ENCODE measurements at regions not wholly inside any gene's neighbourhood (a gene's known extent, or its start where the extent isn't known, plus 50 kb on each side); places are given as distances from the start of the nearest gene placed in this dataset.

GRCh38 chr5:2369178-2369577, 382.3 kb downstream of the IRX2 start:
- Histone ChIP-seq H3K79me2 (replicated peaks; ENCODE audit: insufficient read depth, low read length) (no peaks in the 10 kb centered on the region), H2AFZ (ENCODE audit: low read depth, low read length) (no peak overlapping the region), H3K27ac (ENCODE audit: low read length) (no peak overlapping the region), H3K27me3 (ENCODE audit: insufficient read depth, low read depth, low read length) (no peaks in the 10 kb centered on the region), H3K9me3 (ENCODE audit: low read length) (no peaks in the 10 kb centered on the region), H3K9ac (ENCODE audit: low read length) (no peak overlapping the region), H3K4me2 (ENCODE audit: low read length) (no peak overlapping the region), H3K9me2 (ENCODE audit: insufficient read depth, low read length) (no peaks in the 10 kb centered on the region), H3K4me3 (ENCODE audit: low read length) (no peak overlapping the region), H3F3A (ENCODE audit: insufficient read depth, low read length, poor library complexity, severe bottlenecking) (no peaks in the 10 kb centered on the region), H4K20me1 (ENCODE audit: insufficient read depth) (no peaks in the 10 kb centered on the region), H3K36me3 (ENCODE audit: insufficient read depth, low read length) (no peaks in the 10 kb centered on the region)
- TF ChIP-seq RAD21 (conservative IDR thresholded peaks at IDR 0.05) (no peak), MXI1 (conservative IDR thresholded peaks at IDR 0.05; ENCODE audit: poor library complexity, severe bottlenecking) (no peak), EZH2 (IDR thresholded peaks at IDR 0.05; ENCODE audit: borderline replicate concordance, insufficient read depth, low read length, poor library complexity, severe bottlenecking) (no peak), SMC3 (conservative IDR thresholded peaks at IDR 0.05; ENCODE audit: poor library complexity) (no peak), POLR2AphosphoS5 (IDR thresholded peaks at IDR 0.05) (no peak), REST (IDR thresholded peaks at IDR 0.05; ENCODE audit: borderline replicate concordance) (no peak), CTCF (IDR thresholded peaks at IDR 0.05; ENCODE audit: poor library complexity, severe bottlenecking) (no peak), TAF1 (IDR thresholded peaks at IDR 0.05; ENCODE audit: low read depth) (no peak), EP300 (conservative IDR thresholded peaks at IDR 0.05; ENCODE audit: poor library complexity, severe bottlenecking) (no peak)

- H3K27ac ChIP-seq (ENCODE audit: low read length), result no peak overlapping the region
- H3K27me3 ChIP-seq (ENCODE audit: insufficient read depth, low read depth, low read length), result no peaks in the 10 kb centered on the region
- no peak overlapping the region for H3K4me2 ChIP-seq (ENCODE audit: low read length)
- H3K4me3 ChIP-seq (ENCODE audit: low read length), result no peak overlapping the region
- H3K9me2 ChIP-seq (ENCODE audit: insufficient read depth, low read length), result no peaks in the 10 kb centered on the region
- TF ChIP-seq RAD21 (conservative IDR thresholded peaks at IDR 0.05) (no peak), MXI1 (conservative IDR thresholded peaks at IDR 0.05; ENCODE audit: poor library complexity, severe bottlenecking) (no peak), SMC3 (conservative IDR thresholded peaks at IDR 0.05; ENCODE audit: poor library complexity) (no peak), REST (IDR thresholded peaks at IDR 0.05; ENCODE audit: borderline replicate concordance) (no peak), CTCF (IDR thresholded peaks at IDR 0.05; ENCODE audit: poor library complexity, severe bottlenecking) (no peak), TAF1 (IDR thresholded peaks at IDR 0.05; ENCODE audit: low read depth) (no peak), POLR2AphosphoS5 (IDR thresholded peaks at IDR 0.05) (no peak), EP300 (conservative IDR thresholded peaks at IDR 0.05; ENCODE audit: poor library complexity, severe bottlenecking) (no peak), EZH2 (IDR thresholded peaks at IDR 0.05; ENCODE audit: borderline replicate concordance, insufficient read depth, low read length, poor library complexity, severe bottlenecking) (no peak)
- H3K9ac ChIP-seq (ENCODE audit: low read length), result no peak overlapping the region
- H2AFZ ChIP-seq (ENCODE audit: low read depth, low read length), result no peak overlapping the region
- no peaks in the 10 kb centered on the region for H3F3A ChIP-seq (ENCODE audit: insufficient read depth, low read length, poor library complexity, severe bottlenecking)
- H3K36me3 ChIP-seq (ENCODE audit: insufficient read depth, low read length), result no peaks in the 10 kb centered on the region
- no peaks in the 10 kb centered on the region for H3K79me2 ChIP-seq (replicated peaks; ENCODE audit: insufficient read depth, low read length)
- H3K9me3 ChIP-seq (ENCODE audit: low read length), result no peaks in the 10 kb centered on the region
- no peaks in the 10 kb centered on the region for H4K20me1 ChIP-seq (ENCODE audit: insufficient read depth)
Measured at GRCh38 chr5:2366816-2367215, 384.7 kb downstream of the IRX2 start.

All from neural cell (in vitro differentiated cells).